ENCODE measurements at regions not wholly inside any gene's neighbourhood (a gene's known extent, or its start where the extent isn't known, plus 50 kb on each side); places are given as distances from the start of the nearest gene placed in this dataset.

DNA sequence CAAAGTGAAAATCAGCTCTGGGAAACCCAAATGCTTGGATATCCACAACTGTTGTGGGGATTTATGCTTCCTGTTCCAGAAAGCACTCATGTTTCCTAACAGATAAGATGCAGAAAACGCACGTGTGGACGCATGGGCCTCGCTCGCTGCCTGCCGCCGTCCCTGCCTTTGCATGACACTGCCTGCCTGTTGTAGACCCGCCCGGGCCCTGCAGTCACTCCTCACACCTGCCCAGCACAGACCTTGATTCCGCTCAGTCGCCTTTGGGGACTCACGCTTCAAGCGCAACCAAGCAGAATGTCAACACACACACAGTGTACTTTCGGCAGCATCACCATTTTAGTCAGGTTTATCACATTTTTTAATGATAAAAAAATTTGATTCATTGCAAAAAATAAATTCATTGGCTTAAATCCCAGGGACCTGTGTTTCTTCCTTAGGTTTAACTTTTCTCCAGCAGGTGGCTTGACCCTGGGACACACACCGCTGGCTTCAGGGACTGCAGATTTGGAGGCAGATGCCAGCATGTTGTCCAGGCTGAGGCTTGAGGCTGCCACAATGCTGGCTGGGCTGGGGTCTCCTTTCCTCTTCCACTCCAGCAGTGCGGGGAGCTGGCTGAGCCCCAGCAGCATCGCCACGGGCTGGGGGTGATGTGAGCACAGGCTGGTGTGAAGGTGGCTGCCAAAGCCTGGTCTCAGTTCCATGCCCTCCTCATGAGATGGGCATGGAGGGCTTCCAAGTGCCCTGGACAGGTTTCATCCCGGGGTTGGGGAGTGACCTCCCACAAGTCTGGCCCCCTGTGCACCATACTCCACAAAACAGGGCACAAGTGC lies 416.9 kb upstream of the IRX4 start:
- no peak for TF ChIP-seq CTCF (IDR thresholded peaks at IDR 0.05)
- TF ChIP-seq POLR2A (IDR thresholded peaks at IDR 0.05): no peak

All from body of pancreas (tissue), 4 donors.